GM18867 (cell line): ENCODE measurements at regions not wholly inside any gene's neighbourhood (a gene's known extent, or its start where the extent isn't known, plus 50 kb on each side); places are given as distances from the start of the nearest gene placed in this dataset.
A peak's percentile ranks its signal among the peaks of the same experiment; 100 is the strongest.
"Not testable (repeated sequence)": the region's sequence is repeated elsewhere in the genome, so short reads cannot be mapped to it uniquely, and the experiment has no call there.

ENCODE experiments used
- ATAC-seq: cut with Tn5 transposase; IDR thresholded peaks from one replicate; pipeline ENCODE4 v1.9.1; 2021; ENCODE audit warnings: mild to moderate bottlenecking, moderate library complexity; ENCODE audit not compliant: unreplicated experiment

- no peak for ATAC-seq
These were observed 565.9 kb upstream of the TECRL start for GRCh38 chr4:64975177-64975576.

- ATAC-seq, result no peak
These were observed 559.8 kb upstream of the TECRL start for GRCh38 chr4:64969081-64969480.

- no peak for ATAC-seq
These were observed 558.0 kb upstream of the TECRL start for GRCh38 chr4:64967286-64967685.

GRCh38 chr4:64960516-64960915, 551.3 kb upstream of the TECRL start:
- ATAC-seq, result no peak

- no peak for ATAC-seq
These were observed 531.4 kb upstream of the TECRL start for GRCh38 chr4:64940698-64941097.

- no peak for ATAC-seq
These were observed 526.3 kb upstream of the TECRL start for GRCh38 chr4:64935469-64936001.

- ATAC-seq, result no peak
These were observed 502.6 kb upstream of the TECRL start for GRCh38 chr4:64911846-64912245.

- ATAC-seq, result no peak
These were observed 494.7 kb upstream of the TECRL start for GRCh38 chr4:64903986-64904385.

- ATAC-seq, result no peak
These were observed 490.3 kb upstream of the TECRL start for GRCh38 chr4:64899563-64899962.

- ATAC-seq, result not testable (repeated sequence)
These were observed 489.8 kb upstream of the TECRL start for GRCh38 chr4:64899030-64899429.

- ATAC-seq, result no peak
These were observed 488.4 kb upstream of the TECRL start for GRCh38 chr4:64897683-64898082.

- no peak for ATAC-seq
These were observed 485.8 kb upstream of the TECRL start for GRCh38 chr4:64895031-64895430.

GRCh38 chr4:64893205-64893604, 484.0 kb upstream of the TECRL start:
- no peak for ATAC-seq

GRCh38 chr4:64889906-64890610, 480.8 kb upstream of the TECRL start:
- ATAC-seq, result no peak

- ATAC-seq, result peak; percentile 45
These were observed 474.0 kb upstream of the TECRL start for GRCh38 chr4:64883087-64883807.

- ATAC-seq, result peak; percentile 63
These were observed 473.2 kb upstream of the TECRL start for GRCh38 chr4:64882311-64883086.

GRCh38 chr4:64880557-64880956, 471.3 kb upstream of the TECRL start:
- ATAC-seq, result no peak

GRCh38 chr4:64876021-64876420, 466.8 kb upstream of the TECRL start:
- no peak for ATAC-seq

- ATAC-seq, result no peak
These were observed 461.3 kb upstream of the TECRL start for GRCh38 chr4:64870558-64870957.

- ATAC-seq, result no peak
These were observed 448.6 kb upstream of the TECRL start for GRCh38 chr4:64857815-64858214.

- no peak for ATAC-seq
These were observed 447.9 kb upstream of the TECRL start for GRCh38 chr4:64857198-64857597.
